ENCODE measurements at regions not wholly inside any gene's neighbourhood (a gene's known extent, or its start where the extent isn't known, plus 50 kb on each side); places are given as distances from the start of the nearest gene placed in this dataset.

GRCh38 chr1:200245473-200245872, 164.4 kb downstream of the ZNF281 start:
- DNase-seq: no peak

GRCh38 chr1:200243042-200243437, 166.8 kb downstream of the ZNF281 start:
- DNase-seq: no peak

GRCh38 chr1:200242110-200243041, 167.5 kb downstream of the ZNF281 start:
- DNase-seq: peak; percentile 54

- DNase-seq: no peak
These were observed 169.2 kb downstream of the ZNF281 start for GRCh38 chr1:200240656-200241055.

GRCh38 chr1:200238311-200238710, 171.5 kb downstream of the ZNF281 start:
- no peak for DNase-seq

GRCh38 chr1:200237066-200237465, 172.8 kb downstream of the ZNF281 start:
- no peak for DNase-seq

- no peak for DNase-seq
These were observed 174.9 kb downstream of the ZNF281 start for GRCh38 chr1:200234938-200235337.

GRCh38 chr1:200233393-200233792, 176.4 kb downstream of the ZNF281 start:
- no peak for DNase-seq

GRCh38 chr1:200231787-200232231, 178.0 kb downstream of the ZNF281 start:
- DNase-seq: no peak

- DNase-seq: no peak
These were observed 179.2 kb downstream of the ZNF281 start for GRCh38 chr1:200230671-200231070.

- no peak for DNase-seq
These were observed 181.3 kb downstream of the ZNF281 start for GRCh38 chr1:200228486-200228885.

- no peak for DNase-seq
These were observed 181.8 kb downstream of the ZNF281 start for GRCh38 chr1:200228081-200228480.

All from NCI-H82 (cell line).